HG03571 (cell line): ENCODE measurements at regions not wholly inside any gene's neighbourhood (a gene's known extent, or its start where the extent isn't known, plus 50 kb on each side); places are given as distances from the start of the nearest gene placed in this dataset.

Source experiments
- ATAC-seq: cut with Tn5 transposase; IDR thresholded peaks from one replicate; pipeline ENCODE4 v1.9.1; 2021; ENCODE audit not compliant: unreplicated experiment

- ATAC-seq = no peak
Observed at GRCh38 chr9:78848061-78848460, 551.1 kb downstream of the PSAT1 start.

- no peak for ATAC-seq
Observed at GRCh38 chr9:78856144-78856543, 559.2 kb downstream of the PSAT1 start.

GRCh38 chr9:78856781-78857180, 559.9 kb downstream of the PSAT1 start:
- no peak for ATAC-seq

GRCh38 chr9:78857373-78858225, 560.7 kb downstream of the PSAT1 start:
- no peak for ATAC-seq

- no peak for ATAC-seq
Observed at GRCh38 chr9:78858266-78858665, 561.3 kb downstream of the PSAT1 start.

- no peak for ATAC-seq
Observed at GRCh38 chr9:78860801-78861475, 564.0 kb downstream of the PSAT1 start.

- ATAC-seq = no peak
Observed at GRCh38 chr9:78863531-78863930, 566.6 kb downstream of the PSAT1 start.

GRCh38 chr9:78865737-78866136, 568.8 kb downstream of the PSAT1 start:
- ATAC-seq = no peak

GRCh38 chr9:78866207-78867132, 569.5 kb downstream of the PSAT1 start:
- ATAC-seq = no peak

GRCh38 chr9:78871086-78871451, 574.1 kb downstream of the PSAT1 start:
- no peak for ATAC-seq

GRCh38 chr9:78871452-78872331, 574.8 kb downstream of the PSAT1 start:
- ATAC-seq = no peak

GRCh38 chr9:78874061-78874460, 577.1 kb downstream of the PSAT1 start:
- no peak for ATAC-seq

GRCh38 chr9:78879324-78880100, 582.6 kb downstream of the PSAT1 start:
- ATAC-seq = no peak

- no peak for ATAC-seq
Observed at GRCh38 chr9:78881295-78881694, 584.4 kb downstream of the PSAT1 start.

- ATAC-seq = no peak
Observed at GRCh38 chr9:78882481-78882880, 585.6 kb downstream of the PSAT1 start.

GRCh38 chr9:78884611-78885150, 587.8 kb downstream of the PSAT1 start:
- ATAC-seq = no peak

GRCh38 chr9:78892182-78892581, 595.3 kb downstream of the PSAT1 start:
- ATAC-seq = no peak

GRCh38 chr9:78892769-78893168, 595.8 kb downstream of the PSAT1 start:
- no peak for ATAC-seq

GRCh38 chr9:78893774-78894401, 597.0 kb downstream of the PSAT1 start:
- ATAC-seq = no peak
